Stomach (tissue), 8 donors: ENCODE measurements at regions not wholly inside any gene's neighbourhood (a gene's known extent, or its start where the extent isn't known, plus 50 kb on each side); places are given as distances from the start of the nearest gene placed in this dataset.
"Not testable (repeated sequence)": the region's sequence is repeated elsewhere in the genome, so short reads cannot be mapped to it uniquely, and the experiment has no call there.

Source experiments
- DNase-seq, 2 donors: peaks; one replicate each; pipeline versions ENCODE4 v3.0.0 to v3.0.0-alpha.2; 2013 to 2019
- H3K27ac ChIP-seq, 5 donors: fragments of 200-600 bp in 4 of 5; sonication (generic) in 4 of 5; one replicate each; pipeline ENCODE4 v1.5.1; 2013 to 2019; ENCODE audit warnings: mild to moderate bottlenecking in 1 of 5, moderate library complexity in 1 of 5
- H3K27me3 ChIP-seq, 3 donors: fragments of 200-600 bp; sonication (generic); one replicate each; pipeline ENCODE4 v1.5.1; 2017 to 2019; ENCODE audit warnings: mixed run types in 1 of 3
- H3K36me3 ChIP-seq, 4 donors: fragments of 200-600 bp; sonication (generic); 1 replicate in 3 of 4; 2 replicates in 1 of 4; pipeline ENCODE4 v1.5.1; 2016 to 2019
- H3K4me1 ChIP-seq, 4 donors: fragments of 200-600 bp; sonication (generic); one replicate each; pipeline ENCODE4 v1.5.1; 2016 to 2019
- H3K4me3 ChIP-seq, 4 donors: fragments of 200-600 bp; sonication (generic) in 3 of 4; one replicate each; pipeline ENCODE4 v1.5.1; 2016 to 2019; ENCODE audit warnings: mild to moderate bottlenecking in 1 of 4
- H3K9me3 ChIP-seq, 4 donors: fragments of 200-600 bp; sonication (generic); one replicate each; pipeline ENCODE4 v1.5.1; 2016 to 2019
- CTCF ChIP-seq, 7 experiments: fragments of 450-650 bp in 4 of 7; fragments of 200-600 bp in 3 of 7; sonication (generic) in 3 of 7; IDR thresholded peaks; one replicate each; pipeline ENCODE4 v1.5.1; 2016 to 2019; ENCODE audit warnings: antibody characterized with exemption in 7 of 7, control low read depth in 2 of 7, mild to moderate bottlenecking in 1 of 7
- EP300 ChIP-seq: sonication (generic); formaldehyde crosslinking; IDR thresholded peaks from one replicate; pipeline ENCODE4 v1.6.1; 2017; ENCODE audit warnings: antibody characterized with exemption
- POLR2A ChIP-seq, 4 donors: fragments of 450-650 bp; IDR thresholded peaks; one replicate each; pipeline ENCODE4 v1.6.1; 2016; ENCODE audit warnings: antibody characterized with exemption in 4 of 4, control low read depth in 2 of 4, mild to moderate bottlenecking in 1 of 4, moderate library complexity in 1 of 4
- POLR2AphosphoS5 ChIP-seq, 3 donors: sonication (generic); formaldehyde crosslinking; IDR thresholded peaks; one replicate each; pipeline ENCODE4 v1.6.1; 2016; ENCODE audit warnings: antibody characterized with exemption in 3 of 3
- WGBS, 5 donors: extraction: QIAGEN DNeasy Blood & Tissue Kit in 3 of 5; methylation state at CpG; one replicate each; pipeline versions ENCODE4 v1.1.5 to v1.1.7; 2013 to 2018; 5-methylcytosine and 5-hydroxymethylcytosine counted together
- intact Hi-C: fragments of 100-400 bp; cut with DNase I; formaldehyde crosslinking; loops from one replicate; pipeline ENCODE4 v1.15.1; 2023; ENCODE audit warnings: low total_unique reads
- donor health status: healthy with polysubstance abuse.
- donor health status: Bipolar disorder and iron deficiency.
- donor health status: healthy.

GRCh38 chr19:40940771-40941170, 50.3 kb upstream of the CYP2B6 start:
- H3K27ac ChIP-seq, H3K36me3 ChIP-seq, H3K9me3 ChIP-seq, DNase-seq, H3K4me3 ChIP-seq, H3K4me1 ChIP-seq, intact Hi-C loops: not testable (repeated sequence)
- H3K27me3 ChIP-seq, result peaks cover 0 to 52% (median 0%) of the 10 kb centered on the region in 3 donors
- 35 to 45% (median 44%) methylated on average over 3 of the region's 3 CpGs for WGBS, 5 donors

- DNase-seq, H3K4me3 ChIP-seq, intact Hi-C loops, H3K9me3 ChIP-seq, H3K27ac ChIP-seq, H3K36me3 ChIP-seq, H3K4me1 ChIP-seq: not testable (repeated sequence)
- WGBS, 5 donors, result 75 to 97% (median 80%) methylated on average over 2 of the region's 2 CpGs
- H3K27me3 ChIP-seq, result peaks cover 0 to 48% (median 0%) of the 10 kb centered on the region in 3 donors
Observed at GRCh38 chr19:40938007-40938406, 53.1 kb upstream of the CYP2B6 start.

- WGBS, 5 donors, result 83 to 97% (median 94%) methylated on average over 3 of the region's 3 CpGs
- no peak for TF ChIP-seq POLR2AphosphoS5 (IDR thresholded peaks at IDR 0.05)
- no peak for TF ChIP-seq POLR2A (IDR thresholded peaks at IDR 0.05)
- TF ChIP-seq EP300, result no peak
- TF ChIP-seq CTCF (IDR thresholded peaks at IDR 0.05), result no peak
- intact Hi-C loops, result no loop called here
- Histone ChIP-seq H3K27ac (no peak overlapping the region), H3K4me1 (no peaks in the 10 kb centered on the region), H3K27me3 (peaks cover 0 to 53% (median 0%) of the 10 kb centered on the region in 3 donors), H3K36me3 (no peaks in the 10 kb centered on the region), H3K9me3 (no peaks in the 10 kb centered on the region), H3K4me3 (no peak overlapping the region)
- no peak for DNase-seq
Observed at GRCh38 chr19:40936755-40937154, 54.3 kb upstream of the CYP2B6 start.

- intact Hi-C loops, result no loop called here
- H3K36me3 ChIP-seq, result no peaks in the 10 kb centered on the region
- no peak for DNase-seq
- H3K4me1 ChIP-seq, result no peaks in the 10 kb centered on the region
- H3K27ac ChIP-seq, result no peak overlapping the region
- peaks cover 0 to 47% (median 0%) of the 10 kb centered on the region in 3 donors for H3K27me3 ChIP-seq
- no peak for TF ChIP-seq EP300
- no peak for TF ChIP-seq POLR2AphosphoS5 (IDR thresholded peaks at IDR 0.05)
- no peak for TF ChIP-seq CTCF (IDR thresholded peaks at IDR 0.05)
- no peak for TF ChIP-seq POLR2A (IDR thresholded peaks at IDR 0.05)
- no peak overlapping the region for H3K4me3 ChIP-seq
- WGBS, 5 donors, result 48 to 61% (median 59%) methylated on average over 5 of the region's 5 CpGs
- no peaks in the 10 kb centered on the region for H3K9me3 ChIP-seq
Observed at GRCh38 chr19:40933025-40933424, 51.0 kb upstream of the CYP2A7 start.

GRCh38 chr19:40932008-40932959, 50.3 kb upstream of the CYP2A7 start:
- H3K27me3 ChIP-seq, result peaks cover 0 to 41% (median 0%) of the 10 kb centered on the region in 3 donors
- no peaks in the 10 kb centered on the region for H3K4me1 ChIP-seq
- H3K27ac ChIP-seq, result no peak overlapping the region
- intact Hi-C loops, result no loop called here
- whole genome bisulfite sequencing, 5 donors, result 58 to 66% (median 60%) methylated on average over 9 to 10 of the region's 10 CpGs
- no peak overlapping the region for H3K4me3 ChIP-seq
- no peaks in the 10 kb centered on the region for H3K9me3 ChIP-seq
- DNase-seq, result no peak
- no peaks in the 10 kb centered on the region for H3K36me3 ChIP-seq
- no peak for TF ChIP-seq POLR2AphosphoS5 (IDR thresholded peaks at IDR 0.05)
- no peak for TF ChIP-seq EP300
- TF ChIP-seq CTCF (IDR thresholded peaks at IDR 0.05), result no peak
- TF ChIP-seq POLR2A (IDR thresholded peaks at IDR 0.05), result no peak
